ENCODE measurements at regions not wholly inside any gene's neighbourhood (a gene's known extent, or its start where the extent isn't known, plus 50 kb on each side); places are given as distances from the start of the nearest gene placed in this dataset.
"Not testable (repeated sequence)": the region's sequence is repeated elsewhere in the genome, so short reads cannot be mapped to it uniquely, and the experiment has no call there.

GRCh38 chr14:45587142-45587541 lies 334.1 kb upstream of the MIS18BP1 start:
- Histone ChIP-seq H3K4me1 (ENCODE audit: control insufficient read depth in 1 of 2, insufficient read depth in 2 of 2, low read length in 2 of 2) (no peaks in the 10 kb centered on the region), H3K27ac (ENCODE audit: low read length) (no peak overlapping the region), H3K9me3 (ENCODE audit: control insufficient read depth in 1 of 2, low read length in 2 of 2) (peaks cover 0 to 6% of the 10 kb centered on the region in 2 donors), H3K36me3 (ENCODE audit: control insufficient read depth in 1 of 2, insufficient read depth in 2 of 2, low read length in 2 of 2) (no peaks in the 10 kb centered on the region), H3K4me3 (ENCODE audit: low read depth in 1 of 2, low read length in 2 of 2) (no peak overlapping the region), H3K27me3 (ENCODE audit: low read depth, low read length) (no peaks in the 10 kb centered on the region)

- H3K4me1 ChIP-seq (ENCODE audit: control insufficient read depth in 1 of 2, insufficient read depth in 2 of 2, low read length in 2 of 2) = no peaks in the 10 kb centered on the region
- H3K4me3 ChIP-seq (ENCODE audit: low read depth in 1 of 2, low read length in 2 of 2) = no peak overlapping the region
- H3K27me3 ChIP-seq (ENCODE audit: low read depth, low read length) = no peaks in the 10 kb centered on the region
- H3K27ac ChIP-seq (ENCODE audit: low read length) = no peak overlapping the region
- no peaks in the 10 kb centered on the region for H3K36me3 ChIP-seq (ENCODE audit: control insufficient read depth in 1 of 2, insufficient read depth in 2 of 2, low read length in 2 of 2)
- H3K9me3 ChIP-seq (ENCODE audit: control insufficient read depth in 1 of 2, low read length in 2 of 2) = no peaks in the 10 kb centered on the region
These were observed 306.6 kb upstream of the MIS18BP1 start for GRCh38 chr14:45559626-45560025.

GRCh38 chr14:45558183-45558582 lies 305.2 kb upstream of the MIS18BP1 start:
- no peaks in the 10 kb centered on the region for H3K27me3 ChIP-seq (ENCODE audit: low read depth, low read length)
- peaks cover 0 to 8% of the 10 kb centered on the region in 2 donors for H3K4me1 ChIP-seq (ENCODE audit: control insufficient read depth in 1 of 2, insufficient read depth in 2 of 2, low read length in 2 of 2)
- no peak overlapping the region for H3K27ac ChIP-seq (ENCODE audit: low read length)
- H3K9me3 ChIP-seq (ENCODE audit: control insufficient read depth in 1 of 2, low read length in 2 of 2) = no peaks in the 10 kb centered on the region
- no peaks in the 10 kb centered on the region for H3K36me3 ChIP-seq (ENCODE audit: control insufficient read depth in 1 of 2, insufficient read depth in 2 of 2, low read length in 2 of 2)
- H3K4me3 ChIP-seq (ENCODE audit: low read depth in 1 of 2, low read length in 2 of 2) = no peak overlapping the region

GRCh38 chr14:45553981-45554380 lies 301.0 kb upstream of the MIS18BP1 start:
- no peaks in the 10 kb centered on the region for H3K9me3 ChIP-seq (ENCODE audit: control insufficient read depth in 1 of 2, low read length in 2 of 2)
- no peak overlapping the region for H3K27ac ChIP-seq (ENCODE audit: low read length)
- H3K27me3 ChIP-seq (ENCODE audit: low read depth, low read length) = no peaks in the 10 kb centered on the region
- H3K4me3 ChIP-seq (ENCODE audit: low read depth in 1 of 2, low read length in 2 of 2) = no peak overlapping the region
- peaks cover 0 to 8% of the 10 kb centered on the region in 2 donors for H3K4me1 ChIP-seq (ENCODE audit: control insufficient read depth in 1 of 2, insufficient read depth in 2 of 2, low read length in 2 of 2)
- H3K36me3 ChIP-seq (ENCODE audit: control insufficient read depth in 1 of 2, insufficient read depth in 2 of 2, low read length in 2 of 2) = no peaks in the 10 kb centered on the region

DNA sequence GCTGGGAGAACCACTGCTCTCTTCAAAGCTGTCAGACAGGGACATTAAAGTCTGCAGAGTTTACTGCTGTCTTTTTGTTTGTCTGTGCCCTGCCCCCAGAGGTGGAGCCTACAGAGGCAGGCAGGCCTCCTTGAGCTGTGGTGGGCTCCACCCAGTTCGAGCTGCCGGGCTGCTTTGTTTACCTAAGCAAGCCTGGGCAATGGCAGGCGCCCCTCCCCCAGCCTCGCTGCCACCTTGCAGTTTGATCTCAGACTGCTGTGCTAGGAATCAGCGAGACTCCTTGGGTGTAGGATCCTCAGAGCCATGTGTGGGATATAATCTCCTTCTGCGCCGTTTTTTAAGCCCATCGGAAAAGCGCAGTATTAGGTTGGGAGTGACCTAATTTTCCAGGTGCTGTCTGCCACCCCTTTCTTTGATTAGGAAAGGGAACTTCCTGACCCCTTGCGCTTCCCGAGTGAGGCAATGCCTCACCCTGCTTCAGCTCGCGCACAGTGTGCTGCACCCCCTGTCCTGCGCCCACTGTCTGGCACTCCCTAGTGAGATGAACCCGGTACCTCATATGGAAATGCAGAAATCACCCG lies 298.3 kb upstream of the MIS18BP1 start:
- not testable (repeated sequence) for H3K27me3 ChIP-seq (ENCODE audit: low read depth, low read length); H3K36me3 ChIP-seq (ENCODE audit: control insufficient read depth in 1 of 2, insufficient read depth in 2 of 2, low read length in 2 of 2); H3K4me1 ChIP-seq (ENCODE audit: control insufficient read depth in 1 of 2, insufficient read depth in 2 of 2, low read length in 2 of 2); H3K9me3 ChIP-seq (ENCODE audit: control insufficient read depth in 1 of 2, low read length in 2 of 2); H3K27ac ChIP-seq (ENCODE audit: low read length); H3K4me3 ChIP-seq (ENCODE audit: low read depth in 1 of 2, low read length in 2 of 2)

DNA sequence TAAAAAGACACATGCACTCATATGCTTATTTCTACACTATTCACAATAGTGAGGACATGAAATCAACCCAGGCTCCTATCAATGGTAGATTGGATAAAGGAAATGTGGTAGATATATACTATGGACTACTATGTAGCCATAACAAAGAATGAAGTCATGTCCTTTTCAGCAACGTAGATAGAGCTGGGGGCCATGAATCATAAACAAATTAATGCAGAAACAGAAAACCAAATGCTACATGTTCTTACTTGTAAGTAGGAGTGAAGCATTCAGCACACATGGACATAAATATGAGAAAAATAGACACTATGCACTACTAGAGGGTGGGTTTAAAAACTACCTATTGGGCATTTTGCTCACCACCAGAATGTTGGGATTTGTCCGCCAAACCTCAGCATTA lies 278.0 kb upstream of the MIS18BP1 start:
- Histone ChIP-seq H3K27ac (ENCODE audit: low read length) (no peak overlapping the region), H3K27me3 (ENCODE audit: low read depth, low read length) (no peaks in the 10 kb centered on the region), H3K4me1 (ENCODE audit: control insufficient read depth in 1 of 2, insufficient read depth in 2 of 2, low read length in 2 of 2) (no peaks in the 10 kb centered on the region), H3K4me3 (ENCODE audit: low read depth in 1 of 2, low read length in 2 of 2) (no peak overlapping the region), H3K36me3 (ENCODE audit: control insufficient read depth in 1 of 2, insufficient read depth in 2 of 2, low read length in 2 of 2) (no peaks in the 10 kb centered on the region), H3K9me3 (ENCODE audit: control insufficient read depth in 1 of 2, low read length in 2 of 2) (no peaks in the 10 kb centered on the region)

DNA sequence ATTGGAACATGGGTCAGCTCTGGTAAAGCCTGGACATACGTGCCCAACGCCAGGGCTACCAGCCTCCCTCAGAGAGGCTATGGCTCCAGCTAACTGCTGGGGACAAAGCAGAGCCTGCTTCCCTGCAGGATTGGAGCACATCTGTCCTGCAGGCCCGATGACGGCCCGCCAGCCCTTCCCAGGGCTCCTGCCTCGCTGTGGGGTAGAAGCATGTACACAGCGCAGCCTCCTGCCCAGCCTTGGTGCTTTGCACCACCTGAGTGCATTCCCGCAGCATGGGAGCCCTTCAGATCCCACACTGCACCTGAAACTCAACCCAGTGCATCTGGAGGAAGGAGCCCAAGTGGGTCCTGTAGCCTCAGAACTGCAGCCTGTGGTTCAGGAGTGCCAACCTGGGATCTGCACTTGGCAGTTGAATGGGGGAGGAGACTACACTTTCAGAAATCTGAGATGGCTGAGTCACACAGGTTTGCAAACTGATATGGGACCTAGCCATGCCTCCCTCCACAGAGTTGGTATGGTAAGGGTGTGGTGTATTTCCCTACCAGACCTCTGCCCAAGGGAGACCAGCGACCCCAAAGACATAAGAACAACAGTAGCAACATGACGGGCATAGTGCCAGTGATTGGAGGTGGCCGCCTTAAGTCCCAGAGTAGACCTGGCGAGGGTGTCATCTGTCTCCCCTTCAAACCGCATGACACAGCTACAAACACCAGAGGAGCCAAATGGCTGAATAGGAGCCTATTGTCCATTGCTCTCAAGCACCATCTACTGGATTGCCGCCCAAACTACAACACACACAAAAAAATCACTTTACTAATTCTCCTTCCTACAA lies 273.9 kb upstream of the MIS18BP1 start:
- Histone ChIP-seq H3K4me1 (ENCODE audit: control insufficient read depth in 1 of 2, insufficient read depth in 2 of 2, low read length in 2 of 2) (no peaks in the 10 kb centered on the region), H3K9me3 (ENCODE audit: control insufficient read depth in 1 of 2, low read length in 2 of 2) (peaks cover 0 to 3% of the 10 kb centered on the region in 2 donors), H3K27me3 (ENCODE audit: low read depth, low read length) (no peaks in the 10 kb centered on the region), H3K36me3 (ENCODE audit: control insufficient read depth in 1 of 2, insufficient read depth in 2 of 2, low read length in 2 of 2) (no peaks in the 10 kb centered on the region), H3K4me3 (ENCODE audit: low read depth in 1 of 2, low read length in 2 of 2) (no peak overlapping the region), H3K27ac (ENCODE audit: low read length) (no peak overlapping the region)

- Histone ChIP-seq H3K36me3 (ENCODE audit: control insufficient read depth in 1 of 2, insufficient read depth in 2 of 2, low read length in 2 of 2) (no peaks in the 10 kb centered on the region), H3K4me3 (ENCODE audit: low read depth in 1 of 2, low read length in 2 of 2) (no peak overlapping the region), H3K27ac (ENCODE audit: low read length) (no peak overlapping the region), H3K4me1 (ENCODE audit: control insufficient read depth in 1 of 2, insufficient read depth in 2 of 2, low read length in 2 of 2) (no peaks in the 10 kb centered on the region), H3K27me3 (ENCODE audit: low read depth, low read length) (no peaks in the 10 kb centered on the region), H3K9me3 (ENCODE audit: control insufficient read depth in 1 of 2, low read length in 2 of 2) (peaks cover 0 to 3% of the 10 kb centered on the region in 2 donors)
These were observed 266.8 kb upstream of the MIS18BP1 start for GRCh38 chr14:45519766-45520165.

- Histone ChIP-seq H3K9me3 (ENCODE audit: control insufficient read depth in 1 of 2, low read length in 2 of 2) (peaks cover 0 to 6% of the 10 kb centered on the region in 2 donors), H3K27ac (ENCODE audit: low read length) (no peak overlapping the region), H3K27me3 (ENCODE audit: low read depth, low read length) (no peaks in the 10 kb centered on the region), H3K4me1 (ENCODE audit: control insufficient read depth in 1 of 2, insufficient read depth in 2 of 2, low read length in 2 of 2) (no peaks in the 10 kb centered on the region), H3K36me3 (ENCODE audit: control insufficient read depth in 1 of 2, insufficient read depth in 2 of 2, low read length in 2 of 2) (no peaks in the 10 kb centered on the region), H3K4me3 (ENCODE audit: low read depth in 1 of 2, low read length in 2 of 2) (no peak overlapping the region)
These were observed 239.9 kb upstream of the MIS18BP1 start for GRCh38 chr14:45492876-45493275.

DNA sequence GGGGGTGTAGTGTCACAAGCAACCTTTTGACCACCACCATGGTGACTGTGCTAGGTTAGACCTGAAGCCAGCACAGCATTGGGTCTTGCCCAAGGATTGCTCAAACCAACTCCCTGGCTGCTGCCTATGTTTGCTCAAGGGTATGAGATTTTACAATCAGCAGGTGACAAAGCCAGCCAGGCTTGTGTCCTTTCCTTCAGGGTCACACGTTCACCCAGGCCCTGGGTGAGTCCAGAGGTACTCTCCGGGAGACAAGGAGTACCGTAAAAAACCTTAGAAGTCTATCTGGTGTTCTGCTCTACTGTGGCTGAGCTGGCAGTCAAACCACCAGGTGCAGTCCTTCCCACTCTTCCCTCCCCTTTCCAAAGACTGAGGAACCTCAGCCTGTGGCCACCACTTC lies 238.9 kb upstream of the MIS18BP1 start:
- Histone ChIP-seq H3K4me1 (ENCODE audit: control insufficient read depth in 1 of 2, insufficient read depth in 2 of 2, low read length in 2 of 2) (no peaks in the 10 kb centered on the region), H3K27ac (ENCODE audit: low read length) (no peak overlapping the region), H3K4me3 (ENCODE audit: low read depth in 1 of 2, low read length in 2 of 2) (no peak overlapping the region), H3K9me3 (ENCODE audit: control insufficient read depth in 1 of 2, low read length in 2 of 2) (peaks cover 0 to 6% of the 10 kb centered on the region in 2 donors), H3K36me3 (ENCODE audit: control insufficient read depth in 1 of 2, insufficient read depth in 2 of 2, low read length in 2 of 2) (no peaks in the 10 kb centered on the region), H3K27me3 (ENCODE audit: low read depth, low read length) (no peaks in the 10 kb centered on the region)

DNA sequence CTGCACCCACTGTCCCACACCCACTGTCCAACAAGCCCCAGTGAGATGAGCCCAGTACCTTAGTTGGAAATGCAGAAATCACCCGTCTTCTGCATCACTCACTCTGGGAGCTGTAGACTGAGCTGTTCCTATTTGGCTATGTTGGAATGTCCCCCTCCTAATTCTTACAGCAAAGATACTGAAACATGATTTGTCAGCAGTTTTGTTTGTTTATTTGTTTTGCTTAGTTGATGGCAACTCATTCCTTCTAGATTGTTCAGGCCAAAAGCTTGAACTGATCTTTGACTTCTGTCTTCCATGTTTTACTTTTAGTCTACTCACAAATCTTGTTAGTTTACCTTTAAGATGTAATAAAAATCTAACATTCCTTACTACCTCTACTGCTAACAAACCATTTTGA lies 233.6 kb upstream of the MIS18BP1 start:
- no peak overlapping the region for H3K27ac ChIP-seq (ENCODE audit: low read length)
- no peaks in the 10 kb centered on the region for H3K36me3 ChIP-seq (ENCODE audit: control insufficient read depth in 1 of 2, insufficient read depth in 2 of 2, low read length in 2 of 2)
- no peaks in the 10 kb centered on the region for H3K4me1 ChIP-seq (ENCODE audit: control insufficient read depth in 1 of 2, insufficient read depth in 2 of 2, low read length in 2 of 2)
- peaks cover 0 to 7% of the 10 kb centered on the region in 2 donors for H3K9me3 ChIP-seq (ENCODE audit: control insufficient read depth in 1 of 2, low read length in 2 of 2)
- no peaks in the 10 kb centered on the region for H3K27me3 ChIP-seq (ENCODE audit: low read depth, low read length)
- no peak overlapping the region for H3K4me3 ChIP-seq (ENCODE audit: low read depth in 1 of 2, low read length in 2 of 2)

- Histone ChIP-seq H3K27me3 (ENCODE audit: low read depth, low read length) (no peaks in the 10 kb centered on the region), H3K27ac (ENCODE audit: low read length) (no peak overlapping the region), H3K36me3 (ENCODE audit: control insufficient read depth in 1 of 2, insufficient read depth in 2 of 2, low read length in 2 of 2) (no peaks in the 10 kb centered on the region), H3K4me3 (ENCODE audit: low read depth in 1 of 2, low read length in 2 of 2) (no peak overlapping the region), H3K9me3 (ENCODE audit: control insufficient read depth in 1 of 2, low read length in 2 of 2) (no peaks in the 10 kb centered on the region), H3K4me1 (ENCODE audit: control insufficient read depth in 1 of 2, insufficient read depth in 2 of 2, low read length in 2 of 2) (no peaks in the 10 kb centered on the region)
These were observed 214.0 kb upstream of the MIS18BP1 start for GRCh38 chr14:45467023-45467422.
